Activated CD8-positive, alpha-beta T cell treated with anti-CD3 and anti-CD28 coated beads for 36 hours (primary cell): ENCODE measurements at regions not wholly inside any gene's neighbourhood (a gene's known extent, or its start where the extent isn't known, plus 50 kb on each side); places are given as distances from the start of the nearest gene placed in this dataset.

Experiments
- ATAC-seq: fragments of 200-7000 bp; cut with Tn5 transposase; one replicate; pipeline ENCODE4 v1.10.0; 2021; ENCODE audit warnings: mild to moderate bottlenecking, moderate library complexity
- CTCF ChIA-PET: fragments of 350-600 bp; sonication (Branson Sonifier 250); formaldehyde crosslinking; loops from one replicate; lab custom pipeline; 2021; ENCODE audit warnings: antibody characterized with exemption; lab: Charles Lee
- POLR2A ChIA-PET: fragments of 350-600 bp; sonication (Branson Sonifier 250); formaldehyde crosslinking; loops from one replicate; lab custom pipeline; 2021; ENCODE audit warnings: antibody characterized with exemption; lab: Charles Lee
- DNase-seq: peaks from one replicate; pipeline ENCODE4 v3.0.0-alpha.2; 2020
- H3K27ac Mint-ChIP-seq: one replicate; pipeline ENCODE4 v1.8.0; 2021; ENCODE audit warnings: mild to moderate bottlenecking, mixed read lengths
- H3K27me3 Mint-ChIP-seq: one replicate; pipeline ENCODE4 v1.8.0; 2021; ENCODE audit warnings: mixed read lengths
- H3K36me3 Mint-ChIP-seq: one replicate; pipeline ENCODE4 v1.8.0; 2021; ENCODE audit warnings: low read depth, mixed read lengths
- H3K4me1 Mint-ChIP-seq: one replicate; pipeline ENCODE4 v1.8.0; 2021; ENCODE audit warnings: low read depth, mixed read lengths
- H3K4me3 Mint-ChIP-seq: one replicate; pipeline ENCODE4 v1.8.0; 2021; ENCODE audit warnings: mild to moderate bottlenecking, moderate library complexity, mixed read lengths
- H3K9me3 Mint-ChIP-seq: one replicate; pipeline ENCODE4 v1.8.0; 2021; ENCODE audit warnings: mixed read lengths
- CTCF ChIP-seq: fragments of 200-600 bp; IDR thresholded peaks from one replicate; pipeline ENCODE4 v1.8.0; 2022; ENCODE audit warnings: antibody characterized with exemption, mild to moderate bottlenecking
- intact Hi-C: fragments of 100-400 bp; cut with micrococcal nuclease; formaldehyde crosslinking; loops from one replicate; pipeline ENCODE4 v1.10.0; 2022

DNA sequence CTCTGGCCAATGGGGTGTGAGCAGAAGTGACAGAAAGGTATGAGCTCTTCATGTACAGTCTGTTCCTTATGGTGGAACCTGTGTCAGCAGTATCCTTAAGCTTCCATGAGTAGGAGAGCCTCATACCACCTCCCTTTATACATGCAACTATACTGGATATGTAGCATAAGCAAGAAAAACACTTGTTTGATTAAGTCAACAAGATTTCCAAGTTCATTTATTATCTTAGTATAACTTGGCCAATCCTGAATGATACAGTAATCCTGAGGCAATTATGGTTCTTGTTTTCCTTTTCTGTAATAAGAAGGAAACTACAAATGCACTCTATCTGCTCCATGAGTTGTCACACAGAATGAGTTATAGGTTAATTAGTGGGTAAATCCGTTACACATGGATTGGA is 409.6 kb upstream of the ID4 start:
- no peak for ATAC-seq
- Mint-ChIP-seq H3K36me3 (no peaks in the 10 kb centered on the region), H3K27ac (no peak overlapping the region), H3K4me1 (no peaks in the 10 kb centered on the region), H3K9me3 (peaks cover 5% of the 10 kb centered on the region), H3K4me3 (no peak overlapping the region), H3K27me3 (no peaks in the 10 kb centered on the region)
- TF ChIP-seq CTCF = no peak
- CTCF ChIA-PET = no interaction called here
- no peak for DNase-seq
- POLR2A ChIA-PET = interaction anchor here (0.5 kb wide), 1 partner anchor 183 kb away, joined by 3 read pairs; no protein-coding TSS in a partner anchor
- intact Hi-C loops = no loop called here

GRCh38 chr6:19432966-19433498 is 404.1 kb upstream of the ID4 start:
- Mint-ChIP-seq H3K4me3 (no peak overlapping the region), H3K27me3 (no peaks in the 10 kb centered on the region), H3K36me3 (no peaks in the 10 kb centered on the region), H3K27ac (no peak overlapping the region), H3K4me1 (no peaks in the 10 kb centered on the region), H3K9me3 (peaks cover 7% of the 10 kb centered on the region)
- intact Hi-C loops = no loop called here
- ChIA-PET CTCF (no interaction called here), POLR2A (no interaction called here)
- DNase-seq = no peak
- TF ChIP-seq CTCF = no peak
- ATAC-seq = no peak

DNA sequence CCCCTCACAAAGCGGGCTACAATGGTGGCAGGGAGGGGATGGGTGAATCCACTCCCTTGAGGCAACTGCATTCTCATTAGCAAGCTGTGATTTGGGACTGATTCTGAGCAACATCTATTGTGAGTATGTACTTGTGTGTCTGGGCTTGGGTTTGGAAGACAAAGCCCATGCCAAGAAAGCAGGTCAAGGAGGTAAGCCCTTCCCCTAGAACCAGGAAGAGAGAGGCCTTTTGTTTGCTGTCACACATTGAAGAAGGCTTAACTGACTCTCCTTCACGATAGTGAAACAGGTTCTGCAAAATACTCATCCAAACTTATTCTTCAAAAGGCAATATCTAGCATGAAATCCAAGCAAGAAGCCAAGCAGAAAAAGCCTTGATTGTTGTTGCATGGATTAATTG is 403.1 kb upstream of the ID4 start:
- H3K4me1 Mint-ChIP-seq = no peaks in the 10 kb centered on the region
- ATAC-seq (no peak), DNase-seq (no peak)
- ChIA-PET CTCF (no interaction called here), POLR2A (no interaction called here)
- H3K27me3 Mint-ChIP-seq = no peaks in the 10 kb centered on the region
- H3K9me3 Mint-ChIP-seq = peaks cover 7% of the 10 kb centered on the region
- TF ChIP-seq CTCF = no peak
- no peaks in the 10 kb centered on the region for H3K36me3 Mint-ChIP-seq
- H3K4me3 Mint-ChIP-seq = no peak overlapping the region
- intact Hi-C loops = no loop called here
- no peak overlapping the region for H3K27ac Mint-ChIP-seq

GRCh38 chr6:19435755-19436154 is 401.4 kb upstream of the ID4 start:
- ChIA-PET POLR2A (no interaction called here), CTCF (no interaction called here)
- no peak overlapping the region for H3K27ac Mint-ChIP-seq
- no peak for TF ChIP-seq CTCF
- peaks cover 7% of the 10 kb centered on the region for H3K9me3 Mint-ChIP-seq
- no peak for ATAC-seq
- DNase-seq = no peak
- H3K27me3 Mint-ChIP-seq = no peaks in the 10 kb centered on the region
- intact Hi-C loops = no loop called here
- no peak overlapping the region for H3K4me3 Mint-ChIP-seq
- no peaks in the 10 kb centered on the region for H3K36me3 Mint-ChIP-seq
- no peaks in the 10 kb centered on the region for H3K4me1 Mint-ChIP-seq

DNA sequence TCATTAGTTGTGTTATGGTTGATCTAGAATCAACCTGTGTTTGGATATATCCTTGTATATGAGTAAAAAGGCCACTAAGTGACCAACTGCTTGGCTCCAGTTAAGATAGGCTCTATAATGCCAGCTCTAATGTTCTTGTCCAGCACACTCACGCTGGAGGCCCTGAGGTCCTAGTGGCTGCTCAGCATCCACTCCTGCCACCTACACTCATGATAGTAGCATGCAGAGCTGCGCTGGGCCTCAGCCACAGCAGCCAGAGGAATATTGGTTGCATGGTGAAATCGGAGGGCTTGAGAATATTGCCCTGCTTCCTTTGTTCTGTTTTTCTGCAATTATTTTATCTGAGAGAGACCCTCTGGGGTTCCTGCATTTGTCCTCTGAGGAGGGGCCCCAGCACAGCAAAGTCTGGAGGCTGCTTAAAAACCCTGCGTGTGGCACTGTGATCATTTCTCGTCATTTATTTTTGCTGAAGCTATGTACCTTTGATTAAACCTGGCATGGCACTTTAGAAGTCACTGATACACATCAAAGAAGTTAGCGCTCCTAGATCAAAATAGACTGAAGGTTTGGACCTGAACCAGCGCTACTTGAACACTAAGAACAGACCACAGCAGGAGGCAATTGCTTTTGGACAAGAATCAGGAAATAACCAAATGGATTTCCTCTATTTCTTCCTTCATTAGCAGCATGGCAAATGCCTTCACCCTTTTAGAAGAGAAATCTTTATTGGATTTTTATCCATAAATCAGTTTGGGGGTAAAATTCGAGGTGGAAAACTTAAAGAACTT is 398.4 kb upstream of the ID4 start:
- no peak for ATAC-seq
- Mint-ChIP-seq H3K4me1 (no peaks in the 10 kb centered on the region), H3K36me3 (no peaks in the 10 kb centered on the region), H3K27ac (no peak overlapping the region), H3K27me3 (no peaks in the 10 kb centered on the region), H3K9me3 (peaks cover 5% of the 10 kb centered on the region), H3K4me3 (no peak overlapping the region)
- ChIA-PET CTCF (no interaction called here), POLR2A (no interaction called here)
- no peak for DNase-seq
- intact Hi-C loops = no loop called here
- TF ChIP-seq CTCF = no peak
